GM18868 (cell line): ENCODE measurements at regions not wholly inside any gene's neighbourhood (a gene's known extent, or its start where the extent isn't known, plus 50 kb on each side); places are given as distances from the start of the nearest gene placed in this dataset.
"Not testable (repeated sequence)": the region's sequence is repeated elsewhere in the genome, so short reads cannot be mapped to it uniquely, and the experiment has no call there.

Experiments
- ATAC-seq: cut with Tn5 transposase; IDR thresholded peaks from one replicate; pipeline ENCODE4 v1.9.1; 2021; ENCODE audit warnings: mild to moderate bottlenecking, moderate library complexity; ENCODE audit not compliant: unreplicated experiment

DNA sequence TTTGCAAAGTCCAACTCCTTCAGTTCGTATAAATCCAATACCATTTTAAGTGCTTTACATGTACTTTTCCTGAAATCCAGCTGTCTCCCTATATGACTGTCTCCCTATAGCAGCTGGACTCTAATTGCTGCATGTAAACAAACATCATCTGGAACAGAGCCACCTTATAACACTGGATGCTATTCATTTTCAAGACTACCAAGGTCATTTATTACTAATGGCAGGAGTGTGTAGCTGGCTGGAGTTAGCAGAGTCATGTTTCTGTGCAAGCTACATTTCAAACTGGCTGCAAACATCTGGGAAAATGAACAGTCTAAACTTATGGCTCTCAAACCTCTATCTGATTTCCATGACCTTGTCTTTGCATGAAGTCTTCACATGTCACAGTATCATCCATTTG, 575.2 kb downstream of the PIK3C3 start:
- ATAC-seq = no peak

DNA sequence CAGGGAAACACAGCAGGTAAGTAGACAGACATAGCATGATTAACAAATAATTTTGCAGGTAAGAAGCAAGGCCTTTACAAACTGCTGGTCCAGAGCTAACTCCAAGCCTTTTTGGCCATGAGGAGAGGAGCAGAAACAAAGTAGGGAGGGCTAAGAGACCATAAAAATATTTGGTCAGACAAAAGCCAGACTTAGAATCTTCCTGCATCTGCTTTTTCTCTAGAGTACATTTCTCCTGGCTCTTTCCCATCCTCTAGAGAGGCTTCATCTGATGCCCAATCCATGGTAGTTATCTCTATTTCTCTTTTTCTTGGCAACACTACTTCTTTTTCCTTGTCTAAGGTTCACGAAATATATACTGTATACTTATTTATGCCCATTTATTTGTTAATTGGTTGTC, 577.1 kb downstream of the PIK3C3 start:
- no peak for ATAC-seq

DNA sequence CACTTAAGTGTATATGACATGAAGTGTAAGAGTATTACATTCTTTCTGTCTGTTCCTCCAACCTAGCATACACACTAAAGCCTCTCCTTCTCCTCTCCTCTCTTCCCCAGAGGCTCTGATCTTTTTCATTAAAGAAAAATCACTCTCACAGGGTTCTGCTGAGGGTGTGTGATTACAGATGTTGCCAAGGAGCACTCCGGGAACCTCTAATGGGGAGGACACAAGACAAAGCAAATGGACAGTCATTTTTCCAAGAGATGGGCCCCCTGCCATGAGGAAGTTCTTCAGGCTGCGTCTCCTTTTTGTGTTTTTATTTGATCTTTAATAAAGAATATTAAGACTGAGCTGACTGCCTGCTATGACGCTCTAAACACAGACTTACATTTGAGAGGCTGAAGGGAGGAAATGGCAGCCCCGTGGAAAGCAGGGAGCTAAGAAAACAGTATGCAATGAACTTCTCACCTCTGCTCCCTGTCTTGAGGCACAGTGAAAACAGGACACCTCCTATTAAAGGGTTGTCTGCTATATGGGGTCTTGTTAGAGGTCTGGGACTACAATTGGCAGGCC, 578.1 kb downstream of the PIK3C3 start:
- ATAC-seq = no peak

DNA sequence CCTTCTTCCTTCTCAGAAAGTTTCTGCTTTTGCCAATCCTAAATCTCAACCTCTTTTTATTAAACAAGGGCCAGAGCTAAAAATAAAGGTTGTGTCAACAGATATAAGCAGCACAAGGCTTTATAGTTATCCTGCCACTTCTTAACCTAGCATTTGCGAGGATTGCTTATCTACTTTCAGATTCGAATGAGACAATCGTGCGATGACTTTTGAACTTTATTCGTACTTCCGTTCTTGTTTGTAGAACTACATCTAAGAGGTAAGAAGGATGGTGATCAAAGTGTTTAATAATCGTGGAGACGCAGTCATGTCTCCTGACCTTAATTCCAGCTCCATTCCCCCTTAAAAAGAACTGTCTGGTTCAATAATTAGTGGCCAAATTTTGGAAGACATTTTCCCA, 578.6 kb downstream of the PIK3C3 start:
- no peak for ATAC-seq

DNA sequence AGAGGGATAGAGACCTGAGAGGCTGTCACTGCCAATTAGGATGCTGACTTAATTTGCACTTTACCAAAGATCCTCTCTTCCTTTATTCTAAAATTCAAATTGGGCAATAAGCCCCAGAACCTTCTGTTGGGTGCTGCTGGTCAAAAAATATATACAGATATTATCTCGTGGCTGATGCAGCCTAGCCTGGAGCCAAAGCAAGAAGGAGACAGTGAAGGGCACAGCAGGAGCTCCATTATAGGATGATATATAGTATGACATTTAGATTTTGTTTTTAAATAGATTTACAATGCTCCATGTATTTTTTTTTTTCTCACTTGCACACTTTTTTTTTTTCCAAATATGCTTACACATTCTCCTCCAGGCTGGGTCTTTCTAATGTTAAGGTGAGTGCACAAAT, 579.3 kb downstream of the PIK3C3 start:
- no peak for ATAC-seq

DNA sequence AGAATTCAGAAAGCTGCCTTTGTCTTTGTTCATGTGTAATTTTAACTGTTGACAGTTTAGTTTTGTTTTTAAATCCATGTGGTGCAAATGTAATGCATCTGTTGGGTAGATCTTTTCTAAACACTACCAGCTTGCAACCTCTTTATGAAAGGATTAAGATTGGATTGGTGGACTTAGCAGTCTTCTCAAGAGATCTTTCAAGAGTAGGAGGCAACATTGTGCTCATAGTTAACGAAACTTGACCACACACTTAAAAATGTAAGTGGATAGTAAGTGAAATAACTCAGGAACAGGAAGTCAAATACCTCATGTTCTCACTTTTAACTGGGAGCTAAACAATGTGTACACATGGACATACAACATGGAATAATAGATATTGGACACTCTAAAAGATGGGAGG, 579.0 kb downstream of the RIT2 start:
- ATAC-seq = no peak

DNA sequence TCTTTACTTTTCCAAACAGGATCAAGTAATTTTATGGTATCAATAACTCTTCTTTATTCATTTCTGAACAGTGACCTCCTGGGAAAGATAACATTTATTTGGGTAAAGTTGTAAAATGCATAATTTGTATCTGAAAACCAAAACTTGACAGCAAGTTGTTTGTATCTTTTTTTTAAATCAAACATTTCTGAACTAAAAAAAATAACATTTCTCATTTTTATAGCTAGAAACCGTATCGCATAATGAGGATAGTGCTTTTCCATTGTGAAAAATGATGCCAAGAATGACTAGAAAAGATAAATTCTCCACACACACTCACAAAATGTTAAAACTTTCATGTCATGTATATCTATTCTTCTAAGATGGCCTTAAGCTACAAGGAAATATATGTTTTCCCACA, 578.2 kb downstream of the RIT2 start:
- no peak for ATAC-seq

DNA sequence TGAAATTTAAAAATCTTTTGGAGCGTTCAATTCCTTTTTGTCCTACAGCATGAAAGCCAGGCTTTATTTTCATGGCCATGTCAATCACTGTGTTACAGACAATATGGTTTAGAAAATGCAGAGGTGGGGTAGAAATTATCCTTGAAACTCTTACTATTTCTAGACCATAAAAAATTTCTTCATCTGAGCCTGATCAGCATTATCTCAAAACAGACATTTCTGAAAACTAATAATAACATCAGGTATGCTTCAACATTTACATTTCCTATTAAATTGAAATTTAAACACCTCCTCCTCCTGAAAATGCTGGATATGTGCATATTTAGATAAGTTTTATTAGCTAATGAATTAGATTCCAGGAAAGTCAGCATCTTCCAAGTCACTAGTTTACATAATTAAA, 570.6 kb downstream of the RIT2 start:
- no peak for ATAC-seq

DNA sequence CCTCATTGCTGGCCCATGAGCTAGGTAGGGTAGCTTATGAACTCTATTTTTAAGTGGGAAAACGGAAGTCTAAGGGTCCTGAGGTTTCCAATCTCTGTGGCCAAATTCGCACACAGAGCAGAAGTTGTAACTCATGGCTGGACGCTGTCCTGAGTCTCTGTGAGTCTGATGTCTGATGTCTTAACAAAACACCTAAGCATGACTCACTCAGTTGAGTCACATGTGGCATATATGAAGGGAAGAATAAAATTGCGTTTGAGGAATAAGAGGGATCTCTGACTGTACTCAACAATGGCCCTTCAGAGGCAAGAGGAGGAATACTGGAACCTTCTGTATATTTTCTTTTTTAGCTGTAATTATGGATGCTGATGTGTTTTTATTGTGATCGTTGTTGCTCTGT, 569.7 kb downstream of the RIT2 start:
- no peak for ATAC-seq

DNA sequence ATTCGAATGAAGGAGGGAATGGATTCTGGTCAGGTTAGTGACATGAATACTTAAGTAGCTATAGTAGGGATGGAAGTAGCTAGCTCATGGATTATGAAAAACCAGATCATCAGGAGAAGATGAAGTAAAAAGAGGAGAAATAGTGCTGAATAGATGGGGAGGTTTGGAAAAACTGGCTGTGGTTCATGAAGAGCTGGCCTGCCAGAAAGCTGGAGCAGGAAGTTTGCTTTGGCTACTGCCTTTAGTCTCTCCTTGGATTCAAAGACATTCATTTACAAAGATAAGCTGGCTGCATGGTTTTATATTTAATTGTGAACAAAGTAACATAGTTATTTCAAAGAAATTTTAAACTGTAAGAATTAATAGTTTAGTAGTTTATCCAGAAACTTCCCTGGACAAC, 567.0 kb downstream of the RIT2 start:
- no peak for ATAC-seq

DNA sequence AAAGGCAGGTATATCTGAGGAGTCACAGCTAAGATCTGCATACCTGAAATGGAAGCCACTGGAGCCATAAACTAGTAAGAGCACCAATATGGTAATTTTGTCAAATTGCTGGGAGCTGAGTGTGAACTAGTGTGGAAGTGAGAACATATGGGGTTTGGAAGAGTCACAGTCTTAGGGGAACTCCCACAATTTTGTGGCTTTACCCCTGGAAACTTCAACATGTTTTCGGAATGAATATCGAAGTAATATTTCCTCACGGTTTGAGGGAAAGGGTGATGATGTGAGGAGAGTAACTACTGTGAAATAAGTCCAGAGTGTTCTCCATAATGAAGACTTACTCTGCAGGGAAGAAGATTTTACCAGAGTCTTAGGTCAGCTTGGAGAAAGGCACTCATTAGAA, 565.9 kb downstream of the RIT2 start:
- ATAC-seq = no peak

DNA sequence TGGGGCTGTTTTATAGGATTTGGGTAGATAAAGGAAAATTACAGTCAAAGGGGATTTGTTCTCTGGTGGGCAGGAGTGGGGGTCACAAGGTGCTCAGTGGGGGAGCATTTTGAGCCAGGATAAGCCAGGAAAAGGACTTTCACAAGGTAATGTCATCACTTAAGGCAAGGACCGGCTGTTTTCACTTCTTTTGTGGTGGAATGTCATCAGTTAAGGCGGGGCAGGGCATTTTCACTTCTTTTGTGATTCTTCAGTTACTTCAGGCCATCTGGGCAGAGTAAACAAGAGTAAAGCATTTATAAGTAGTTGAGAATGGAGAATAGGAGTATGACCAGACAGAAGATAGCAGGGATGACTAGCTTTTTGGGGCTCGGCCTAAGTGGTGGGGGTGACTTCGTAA, 562.9 kb downstream of the RIT2 start:
- not testable (repeated sequence) for ATAC-seq

DNA sequence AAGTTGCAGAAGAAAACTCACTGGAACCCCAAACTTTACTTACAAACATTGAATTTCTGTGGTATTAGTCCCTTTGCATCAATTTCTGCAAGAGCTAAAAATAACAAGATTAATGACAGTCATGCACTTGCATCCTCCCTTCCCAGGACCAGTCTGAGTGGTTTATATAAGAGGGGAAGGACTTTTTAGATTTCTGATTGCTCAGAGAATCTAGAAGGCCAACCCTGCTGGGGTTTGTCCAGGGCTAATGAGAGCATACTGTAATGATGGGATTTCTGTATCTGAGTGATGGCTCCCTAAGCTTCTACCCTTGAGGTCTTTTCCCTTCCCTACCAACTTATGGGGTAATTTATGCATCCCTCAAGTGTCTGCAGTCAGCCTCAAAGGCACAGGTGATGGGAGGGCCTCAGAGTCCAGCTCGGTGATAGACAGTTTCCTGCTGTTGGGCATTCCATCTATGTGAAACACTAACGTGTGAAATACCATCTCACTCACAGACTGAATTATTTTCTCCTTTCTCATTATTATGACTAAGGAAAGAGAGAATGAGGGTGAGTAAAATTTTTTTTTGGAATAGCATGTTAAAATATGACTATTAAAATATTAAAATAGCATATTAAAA, 556.3 kb downstream of the RIT2 start:
- no peak for ATAC-seq

DNA sequence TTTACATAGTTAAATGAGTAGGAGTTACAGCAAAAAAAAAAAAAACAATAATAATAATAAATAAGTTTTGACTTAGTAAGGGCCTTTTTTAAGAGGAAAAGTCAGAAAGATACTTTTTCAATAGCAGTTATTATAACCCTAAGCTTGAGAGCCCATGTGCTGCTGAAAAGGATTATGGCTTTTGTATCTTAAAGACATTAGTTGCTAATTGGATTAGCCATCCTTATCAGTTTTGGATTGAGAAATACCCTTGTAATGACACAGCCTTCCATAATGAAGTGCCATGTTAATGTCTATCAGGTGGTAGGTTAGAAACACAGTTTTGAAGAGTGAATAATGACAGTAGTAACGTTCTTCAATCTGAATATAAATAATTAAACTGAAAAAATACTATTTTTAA, 554.0 kb downstream of the RIT2 start:
- ATAC-seq = no peak

DNA sequence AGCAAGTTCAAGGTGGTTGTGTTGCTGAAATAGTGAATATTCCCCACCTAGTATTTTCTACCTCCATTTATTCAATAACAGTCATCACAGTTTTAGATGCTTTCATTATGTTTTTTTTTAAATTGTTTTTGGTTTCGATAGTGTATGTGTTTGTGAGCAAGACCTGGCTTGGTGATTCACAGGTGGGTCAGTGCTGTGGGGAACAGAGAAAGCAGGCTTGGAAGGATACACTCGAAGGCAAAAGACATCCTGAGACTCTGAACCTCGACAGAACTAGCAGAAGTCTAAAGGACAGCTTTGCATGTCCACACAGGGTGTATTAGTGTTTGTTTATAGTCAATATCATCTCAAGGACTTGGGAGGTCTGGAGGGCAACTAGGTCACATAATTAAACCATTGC, 551.5 kb downstream of the RIT2 start:
- no peak for ATAC-seq

DNA sequence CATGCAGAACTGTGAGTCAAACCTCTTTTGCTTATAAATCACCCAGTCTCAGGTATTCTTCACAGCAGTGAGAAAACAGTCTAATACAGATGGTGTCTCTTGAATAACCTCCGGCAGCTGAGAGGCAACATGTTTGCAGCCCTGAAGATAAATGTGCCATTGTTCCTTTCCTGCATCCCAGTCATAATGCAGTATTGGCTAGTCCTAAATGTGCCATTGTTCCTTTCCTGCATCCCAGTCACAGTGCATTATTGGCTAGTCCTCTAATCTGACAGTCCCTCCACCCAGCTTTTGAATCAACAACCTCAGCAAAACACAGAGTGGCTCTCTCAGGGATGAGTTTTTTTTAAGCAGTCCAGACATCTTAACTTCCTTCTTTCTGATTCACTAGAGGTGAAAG, 550.7 kb downstream of the RIT2 start:
- ATAC-seq = no peak

DNA sequence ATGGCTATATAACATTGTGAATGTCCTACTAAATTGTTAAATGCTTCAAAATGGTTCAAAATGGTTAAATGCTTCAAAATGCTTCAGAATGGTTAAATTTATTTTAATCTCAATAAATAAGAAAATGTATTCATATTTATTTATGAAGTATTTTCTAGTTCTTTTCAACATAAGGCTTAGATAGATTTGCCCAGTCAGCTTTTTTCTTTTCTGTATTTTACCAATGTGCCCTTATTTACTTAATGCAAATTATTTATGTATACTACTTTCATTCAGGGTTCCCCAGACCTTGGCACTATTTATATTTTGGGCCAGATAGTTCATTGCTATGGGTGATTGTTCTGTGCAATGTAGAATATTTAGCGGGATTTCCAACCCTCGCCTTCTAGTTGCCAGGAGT, 546.7 kb downstream of the RIT2 start:
- no peak for ATAC-seq

DNA sequence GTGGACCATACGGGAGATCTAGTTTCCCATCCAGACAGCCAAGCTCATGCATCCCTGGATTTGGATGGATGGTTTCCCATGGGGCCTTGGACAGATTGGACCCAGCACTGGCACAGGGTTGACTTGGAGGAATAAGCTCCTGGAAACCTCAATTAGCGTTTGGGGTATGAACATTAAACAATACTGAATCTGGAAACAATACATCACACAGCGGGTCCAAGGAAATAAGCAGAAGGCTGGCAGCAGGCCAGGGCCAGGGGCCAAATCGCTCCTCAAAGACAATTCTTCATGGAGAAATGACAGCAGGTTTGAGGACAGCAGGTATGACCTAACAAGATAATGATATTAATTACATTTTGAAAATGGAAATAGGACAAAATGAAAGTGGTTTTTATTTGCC, 540.6 kb downstream of the RIT2 start:
- ATAC-seq = no peak

DNA sequence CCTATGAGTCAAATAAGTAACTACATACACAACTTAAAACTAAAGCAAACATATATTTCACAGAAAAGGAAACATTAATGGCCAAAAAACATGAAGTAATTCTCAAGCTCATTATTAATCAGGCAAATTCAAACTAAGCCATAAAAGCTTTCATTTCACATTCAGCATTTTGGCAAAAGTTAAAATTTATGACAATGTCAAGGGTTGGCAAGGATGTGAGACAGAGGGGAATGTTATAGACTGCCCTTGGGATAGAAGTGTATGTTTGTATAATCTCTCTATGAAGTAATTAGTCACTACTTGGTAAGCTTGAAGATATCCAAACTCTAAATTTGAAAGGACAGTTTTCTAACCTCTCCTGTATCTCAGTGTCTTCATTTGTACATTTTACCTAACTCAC, 539.4 kb downstream of the RIT2 start:
- no peak for ATAC-seq

DNA sequence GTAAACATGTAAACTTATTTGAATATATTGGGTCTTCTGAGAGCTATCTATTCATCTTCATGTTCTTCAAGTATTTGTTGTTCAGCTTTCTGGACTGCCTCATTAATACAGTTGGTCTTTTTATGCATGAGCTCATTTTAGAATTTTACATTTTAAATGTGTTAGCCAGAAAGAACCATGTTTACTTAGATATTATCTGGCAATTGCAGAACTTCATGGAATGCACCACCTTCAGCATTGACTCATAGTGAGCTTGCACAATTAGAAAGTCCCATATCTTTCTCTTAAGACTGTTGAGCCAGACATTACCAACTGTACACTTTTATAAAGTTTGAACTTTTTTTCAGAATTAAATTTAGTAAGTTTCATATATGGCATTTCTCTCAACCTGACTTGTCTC, 536.7 kb downstream of the RIT2 start:
- ATAC-seq = no peak

DNA sequence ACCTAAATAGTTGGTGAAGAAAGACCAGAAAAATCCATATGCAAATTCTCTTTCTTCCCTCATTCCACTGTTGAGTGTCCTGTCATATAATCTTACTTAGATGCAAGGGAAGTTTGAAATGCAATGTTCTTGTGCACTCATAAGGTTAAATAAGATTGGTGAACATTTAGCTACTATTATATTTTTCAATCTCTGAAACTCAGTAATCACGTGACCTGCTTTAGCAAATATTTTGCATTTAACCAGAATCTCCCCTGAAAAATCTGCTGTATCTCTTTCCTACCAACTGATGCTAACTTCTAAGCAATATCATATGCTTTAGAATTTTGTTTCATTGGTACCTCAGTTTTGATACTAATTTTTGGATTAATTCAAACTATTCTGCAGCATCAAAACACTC, 533.2 kb downstream of the RIT2 start:
- ATAC-seq = no peak

DNA sequence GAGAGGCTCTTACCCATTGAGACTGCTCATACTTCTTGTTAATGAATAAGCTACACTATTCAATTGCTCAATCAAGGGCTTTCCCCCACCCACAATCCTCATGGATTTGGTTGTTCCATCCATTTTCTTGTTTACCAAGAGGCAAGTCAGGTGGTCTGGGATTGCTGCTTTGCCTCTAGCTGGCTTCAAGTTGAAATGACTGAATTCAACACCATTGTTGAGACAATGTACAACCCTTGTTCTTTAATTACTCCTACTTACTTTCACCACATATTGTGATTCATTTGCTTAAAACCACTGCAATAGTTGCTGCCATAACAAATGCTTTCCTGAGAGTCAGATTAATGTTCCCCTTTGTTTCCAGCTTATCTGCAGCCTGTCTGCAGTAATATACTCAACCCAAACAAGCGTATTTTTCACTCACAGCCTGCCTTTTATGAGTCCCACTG, 532.2 kb downstream of the RIT2 start:
- ATAC-seq = no peak

DNA sequence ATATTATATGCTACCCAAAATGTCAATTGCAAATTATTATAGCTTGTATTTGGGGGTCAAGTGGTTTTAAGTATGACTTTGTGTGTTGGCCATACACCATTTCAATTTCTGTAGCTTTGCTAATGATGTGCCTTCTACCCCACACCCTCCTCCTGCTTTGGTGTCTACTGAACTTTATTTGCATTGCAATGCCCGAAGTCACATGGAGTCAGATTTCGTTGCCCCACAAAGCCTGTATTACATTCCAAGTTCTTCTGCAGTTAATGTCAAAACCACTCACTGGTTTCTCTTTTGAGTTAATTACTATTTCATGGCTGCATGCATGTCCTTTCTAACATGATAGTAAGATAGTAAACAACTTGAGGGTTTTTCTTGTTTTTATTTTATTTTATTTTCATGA, 528.9 kb downstream of the RIT2 start:
- ATAC-seq = no peak
